GM13977 (cell line): ENCODE measurements at regions not wholly inside any gene's neighbourhood (a gene's known extent, or its start where the extent isn't known, plus 50 kb on each side); places are given as distances from the start of the nearest gene placed in this dataset.

ENCODE experiments used
- DNase-seq: peaks from one replicate; pipeline ENCODE4 v3.0.0; 2012; ENCODE audit warnings: low spot score
- CTCF ChIP-seq: IDR thresholded peaks from 2 replicates; pipeline ENCODE4 v1.5.1; 2012; ENCODE audit warnings: mild to moderate bottlenecking, control low read depth; ENCODE audit not compliant: insufficient read depth; ENCODE audit errors: extremely low read depth, missing control alignments
- in situ Hi-C: fragments of 300-500 bp; cut with MboI; formaldehyde crosslinking; loops from one replicate; pipeline ENCODE4 v1.12.0; 2022; ENCODE audit warnings: low sequenced_read_pairs, low pct_unique_long_range_greater_than_20kb, mixed read lengths, inconsistent platforms; ENCODE audit not compliant: unreplicated experiment

- no peak for DNase-seq
- in situ Hi-C loops = no loop called here
- TF ChIP-seq CTCF = no peak
Measured at GRCh38 chr2:20552847-20553246, 98.1 kb downstream of the HS1BP3 start.

GRCh38 chr2:20553580-20553979 lies 97.3 kb downstream of the HS1BP3 start:
- DNase-seq = no peak
- TF ChIP-seq CTCF = no peak
- in situ Hi-C loops = no loop called here

DNA sequence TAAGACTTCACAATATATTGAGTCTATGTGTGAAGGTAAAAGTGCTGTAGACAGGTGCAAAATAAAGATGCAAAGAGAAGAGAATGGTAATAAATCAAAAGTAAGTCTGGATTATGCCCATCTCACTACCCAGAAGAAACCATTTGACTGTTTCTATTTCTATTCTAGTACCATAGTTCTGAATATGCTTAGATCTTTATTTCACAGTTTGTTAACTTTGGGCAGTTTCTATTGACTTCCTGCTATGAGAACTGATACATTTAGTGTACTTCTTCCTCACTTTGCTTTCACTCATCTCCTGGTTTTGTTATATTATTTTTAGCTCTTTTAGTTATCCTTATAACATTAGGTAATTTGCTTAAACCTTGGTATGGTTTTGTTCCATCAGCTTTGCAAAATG lies 94.9 kb downstream of the HS1BP3 start:
- DNase-seq = no peak
- TF ChIP-seq CTCF = no peak
- in situ Hi-C loops = no loop called here

- DNase-seq = no peak
- no peak for TF ChIP-seq CTCF
- in situ Hi-C loops = no loop called here
Measured at GRCh38 chr2:20556756-20557155, 94.1 kb downstream of the HS1BP3 start.

GRCh38 chr2:20557226-20557625 lies 93.7 kb downstream of the HS1BP3 start:
- DNase-seq = no peak
- no peak for TF ChIP-seq CTCF
- in situ Hi-C loops = no loop called here

- DNase-seq = no peak
- no peak for TF ChIP-seq CTCF
- in situ Hi-C loops = no loop called here
Measured at GRCh38 chr2:20557635-20558034, 93.3 kb downstream of the HS1BP3 start.

DNA sequence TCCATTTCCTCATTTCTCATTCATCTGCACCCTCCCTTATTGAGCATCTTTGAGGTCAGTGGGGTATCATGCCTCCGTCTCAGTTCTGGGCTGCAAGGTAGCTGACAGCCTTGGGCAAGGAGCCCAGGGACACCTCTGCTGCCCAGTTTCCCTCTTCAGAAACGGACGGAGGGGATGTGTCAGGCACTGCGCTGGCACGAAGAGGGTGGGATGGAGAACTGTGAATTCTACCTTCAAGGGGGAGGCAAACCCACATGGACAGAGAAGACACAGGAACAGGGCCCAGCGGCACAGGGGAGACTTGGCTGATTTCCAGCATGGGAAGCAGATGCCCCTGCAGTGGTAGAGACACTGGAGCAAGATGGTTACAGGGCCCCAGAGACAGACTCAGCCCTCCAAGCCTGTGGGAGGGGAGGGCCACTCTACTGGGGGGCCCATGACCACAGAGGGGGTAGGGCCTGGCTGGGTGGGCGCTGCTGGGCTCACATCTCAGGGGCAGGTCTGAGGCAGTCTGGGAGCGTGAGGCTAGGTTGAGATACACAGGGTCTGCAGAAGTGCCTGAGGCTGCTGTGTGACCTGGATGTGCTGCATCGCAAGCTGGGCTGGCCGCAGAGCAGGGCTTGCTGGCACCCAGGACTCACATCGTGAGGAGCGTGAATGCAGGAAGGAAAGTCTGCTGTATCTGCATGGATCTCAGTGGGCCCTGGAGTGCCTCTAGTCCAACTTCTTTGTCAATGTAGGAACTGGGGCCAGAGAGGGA lies 92.3 kb downstream of the HS1BP3 start:
- no peak for DNase-seq
- TF ChIP-seq CTCF = no peak
- in situ Hi-C loops = no loop called here
